Activated T-cell treated with anti-CD3 and anti-CD28 coated beads for 24 hours (primary cell): ENCODE measurements at regions not wholly inside any gene's neighbourhood (a gene's known extent, or its start where the extent isn't known, plus 50 kb on each side); places are given as distances from the start of the nearest gene placed in this dataset.

ENCODE experiments used
- DNase-seq: peaks from one replicate; pipeline ENCODE4 v3.0.0-alpha.2; 2020; ENCODE audit warnings: low read depth

DNA sequence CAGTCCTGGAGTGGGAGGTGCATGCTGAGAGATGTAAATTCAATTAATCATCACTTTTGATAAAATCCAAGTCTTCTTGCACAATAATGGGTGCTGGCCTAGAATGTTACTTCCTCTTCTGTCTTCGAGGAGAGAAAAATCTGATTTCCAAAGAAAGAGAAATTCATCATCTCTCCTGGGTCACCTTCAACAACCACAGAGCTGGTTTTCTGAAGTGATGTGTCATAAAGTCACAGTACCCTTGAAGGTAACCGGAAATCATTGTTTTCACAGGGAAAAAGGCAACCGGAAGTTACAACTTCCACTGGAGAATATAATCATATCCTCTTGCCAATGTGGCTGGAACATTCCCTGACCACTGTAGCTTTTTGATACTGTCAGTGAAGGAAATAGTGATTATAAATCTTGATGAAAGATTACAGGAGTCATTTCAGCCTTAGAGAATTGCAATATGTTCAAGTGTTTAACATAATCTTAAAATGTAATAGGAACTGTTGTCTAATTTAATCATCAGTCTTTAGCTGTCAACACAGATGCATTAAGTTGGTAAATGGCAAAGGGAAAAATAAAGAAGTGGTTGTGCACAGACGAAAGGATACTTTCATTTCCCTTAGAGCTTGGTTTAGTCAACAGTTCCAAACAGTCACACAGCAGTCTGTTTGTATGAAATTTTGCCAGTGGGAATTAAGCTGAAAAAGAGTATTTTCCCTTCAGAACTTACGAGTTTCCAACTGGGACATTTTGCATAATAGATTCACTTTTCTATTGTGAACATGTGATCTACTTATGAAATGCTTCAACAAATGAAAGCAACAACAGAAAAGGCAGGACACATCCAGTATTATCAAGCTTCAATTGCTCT, 106.5 kb upstream of the SLC4A7 start:
- no peak for DNase-seq

DNA sequence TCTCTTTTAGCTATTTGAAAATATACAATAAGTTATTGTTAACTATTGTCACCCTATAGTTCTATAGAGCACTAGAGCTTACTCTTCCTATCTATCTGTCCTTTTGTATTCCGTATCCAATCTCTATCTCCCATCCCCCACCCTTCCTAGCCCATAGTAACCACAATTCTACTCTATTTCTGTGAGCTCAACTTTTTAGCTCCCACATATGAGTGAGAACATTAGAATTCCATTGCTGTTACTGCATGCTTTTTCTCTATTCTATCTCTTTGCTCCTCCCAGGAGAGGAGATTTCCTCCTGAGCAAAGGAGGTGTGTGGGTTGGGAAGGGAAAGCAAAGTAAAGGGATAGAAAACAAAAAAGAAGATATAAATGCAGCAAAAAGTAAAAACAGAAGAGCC, 105.6 kb upstream of the SLC4A7 start:
- DNase-seq, result no peak

DNA sequence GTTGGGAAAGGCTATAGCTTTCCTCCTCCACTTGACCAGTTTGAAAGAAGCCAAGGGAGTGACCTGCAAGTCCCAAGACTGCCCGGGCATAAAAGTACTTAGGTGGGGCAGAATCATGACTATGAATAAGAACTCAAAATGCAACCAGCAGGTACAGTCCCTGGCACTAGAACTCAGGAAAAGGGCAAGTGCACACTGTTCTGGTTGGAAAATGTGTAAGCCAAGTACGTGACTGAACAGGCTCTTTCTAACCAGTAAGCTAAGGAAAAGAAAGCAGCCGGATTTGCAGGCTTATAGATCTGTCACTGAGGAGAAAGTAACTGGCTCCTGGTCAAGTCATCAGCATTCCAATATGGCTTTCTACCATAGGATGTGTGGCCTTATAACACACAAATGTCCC, 101.2 kb upstream of the SLC4A7 start:
- DNase-seq, result no peak

DNA sequence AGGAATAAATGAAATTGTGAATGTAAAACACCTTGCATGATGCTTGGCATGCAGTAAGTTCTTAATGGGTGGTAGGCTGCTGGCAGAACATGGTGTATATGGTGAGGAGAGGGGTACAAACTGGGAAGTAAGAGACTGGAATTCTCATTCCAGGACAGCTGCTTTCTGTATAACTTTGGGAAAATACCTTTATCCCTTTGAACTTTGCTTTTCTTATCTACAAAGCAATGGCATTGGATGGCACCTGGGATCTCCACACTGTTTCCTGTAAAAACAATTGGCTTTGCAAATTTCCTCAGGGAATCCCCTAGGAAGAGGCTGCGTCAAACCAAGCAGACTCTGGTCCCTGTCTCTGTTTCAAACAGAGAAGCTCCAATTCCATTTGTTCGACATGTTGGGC, 100.7 kb upstream of the SLC4A7 start:
- no peak for DNase-seq

DNA sequence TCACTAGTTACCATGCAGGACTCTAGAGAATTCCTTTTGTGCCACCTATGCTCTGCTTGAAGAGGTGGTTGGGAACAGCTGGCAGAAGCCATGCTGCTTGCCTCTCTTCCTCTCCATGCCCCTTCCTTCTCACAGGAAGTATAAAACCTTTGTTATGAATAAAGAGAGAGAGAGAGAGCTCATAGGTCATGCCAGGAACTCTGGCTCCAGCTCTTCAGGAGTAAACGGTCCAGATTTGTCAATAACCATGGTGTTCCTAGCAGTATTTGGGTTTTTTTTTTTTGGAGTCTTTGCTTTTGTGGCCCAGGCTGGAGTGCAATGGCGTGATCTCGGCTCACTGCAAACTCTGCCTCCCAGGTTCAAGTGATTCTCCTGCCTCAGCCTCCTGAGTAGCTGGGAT, 97.7 kb upstream of the SLC4A7 start:
- no peak for DNase-seq

DNA sequence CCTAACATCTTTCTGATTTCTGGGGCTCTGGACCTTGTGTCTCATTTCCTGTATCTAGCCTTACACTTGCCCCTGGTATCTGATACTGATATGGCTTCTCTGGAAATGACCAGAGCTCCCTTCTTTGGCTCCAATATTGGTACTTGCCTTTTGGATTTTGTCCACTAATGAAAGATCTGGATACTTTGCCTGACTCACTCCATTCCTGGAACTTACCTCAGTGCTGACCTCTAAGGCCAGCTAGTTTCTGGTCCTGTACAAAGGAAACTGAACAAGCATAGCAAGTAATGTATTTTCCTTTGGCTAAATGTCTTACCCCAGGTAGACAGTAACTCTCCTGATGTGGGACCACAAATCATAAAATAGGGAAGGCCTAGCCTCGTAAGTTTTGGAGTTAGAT, 93.8 kb upstream of the SLC4A7 start:
- no peak for DNase-seq

DNA sequence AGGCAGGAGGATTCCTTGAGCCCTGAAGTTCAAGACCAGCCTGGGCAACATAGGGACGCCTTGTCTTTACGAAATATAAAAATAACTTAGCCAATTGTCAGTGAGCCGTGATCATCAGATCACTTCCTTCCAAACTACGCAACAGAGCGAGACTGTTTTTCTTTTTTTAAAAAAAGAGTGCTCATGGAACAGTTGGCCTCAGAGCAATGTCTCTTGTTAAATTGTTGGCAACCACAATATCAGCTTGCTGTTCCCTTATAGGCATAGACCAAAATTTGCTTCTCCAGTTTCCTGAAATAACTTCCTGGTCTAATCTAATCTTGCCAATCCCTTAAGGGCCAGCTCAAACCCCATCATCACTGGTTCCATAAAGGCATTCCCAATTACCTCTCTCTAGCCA, 93.3 kb upstream of the SLC4A7 start:
- DNase-seq, result no peak

DNA sequence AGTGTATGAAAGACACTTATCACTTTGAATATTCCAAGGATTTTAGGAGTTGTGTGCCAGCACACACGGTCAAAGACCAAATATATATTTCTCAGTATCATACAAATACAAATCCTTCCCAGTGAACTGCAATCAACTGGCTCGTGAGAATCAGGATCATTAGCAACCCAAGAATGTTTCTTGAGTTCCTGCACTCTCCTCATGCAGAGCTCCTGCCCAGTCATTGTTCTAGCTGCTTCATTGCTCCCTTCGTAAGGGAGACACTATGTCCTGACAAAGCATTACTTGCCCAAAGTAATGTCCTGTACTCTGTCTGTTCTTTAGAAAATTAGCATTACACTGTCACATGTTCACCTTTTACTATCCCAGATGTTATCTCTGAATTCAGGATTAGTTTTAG, 92.0 kb upstream of the SLC4A7 start:
- DNase-seq, result no peak

DNA sequence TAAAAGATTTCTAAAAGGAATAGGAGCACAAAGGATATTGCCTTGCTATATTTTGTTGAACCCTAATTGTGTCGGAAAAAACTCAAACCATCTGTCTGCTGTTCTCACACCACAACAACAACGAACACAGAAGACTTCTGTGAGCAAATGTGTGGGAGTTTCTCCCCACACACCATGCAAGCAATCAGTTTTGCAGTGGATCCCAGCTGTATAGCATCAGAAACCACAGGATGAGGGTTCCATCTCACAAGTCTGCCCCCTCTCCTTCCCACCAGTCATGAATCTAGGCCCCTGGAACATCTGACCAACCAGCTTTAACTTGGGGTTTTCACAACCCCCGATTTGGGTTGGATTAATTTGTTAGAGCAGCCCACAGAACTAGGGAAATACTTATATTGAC, 91.3 kb upstream of the SLC4A7 start:
- no peak for DNase-seq

DNA sequence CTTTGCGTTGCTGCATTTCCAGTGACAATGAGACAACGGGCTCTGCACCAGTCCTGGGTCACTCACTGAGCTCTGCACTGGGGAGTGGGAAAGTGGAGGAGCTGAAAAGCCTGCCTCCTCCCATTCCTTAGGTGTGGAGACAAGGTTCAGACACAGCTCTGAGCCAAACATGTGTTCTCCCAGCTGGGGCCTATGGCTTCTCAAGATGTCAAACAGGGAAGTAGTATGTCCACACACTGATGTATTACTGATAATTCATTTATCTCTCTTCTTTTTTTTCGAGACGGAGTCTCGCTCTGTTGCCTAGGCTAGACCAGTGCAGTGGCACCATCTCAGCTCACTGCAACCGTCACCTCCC, 90.2 kb upstream of the SLC4A7 start:
- no peak for DNase-seq

DNA sequence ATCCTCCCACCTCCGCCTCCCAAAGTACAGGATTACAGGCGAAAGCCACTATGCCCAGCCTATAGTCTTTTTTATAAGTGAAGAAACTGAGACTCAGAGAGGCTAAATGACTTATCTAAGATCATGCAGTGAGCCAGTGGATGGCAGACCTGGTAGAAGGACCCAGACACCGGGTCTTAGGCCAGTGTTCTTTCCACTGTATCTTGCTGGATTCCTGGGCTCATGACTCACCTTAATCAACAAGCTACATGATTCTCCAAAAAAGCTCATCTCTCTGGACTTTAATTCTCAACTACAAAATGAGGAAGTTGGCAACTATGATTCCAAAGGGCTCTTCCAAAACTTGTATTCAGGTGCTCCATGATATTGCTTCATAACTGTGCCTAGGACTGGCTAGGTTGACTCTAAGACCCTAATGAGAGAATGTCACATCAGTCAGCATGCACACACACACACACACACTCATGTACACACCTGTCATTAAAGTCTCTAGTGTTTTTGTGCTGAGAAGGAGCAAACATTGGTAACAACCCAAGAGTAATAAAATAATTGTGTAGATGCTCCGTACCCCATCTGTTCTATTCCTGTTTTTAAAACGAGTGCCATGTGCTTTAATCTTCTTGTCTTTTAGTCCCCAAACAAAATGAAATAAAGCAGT, 89.7 kb upstream of the SLC4A7 start:
- DNase-seq, result no peak

DNA sequence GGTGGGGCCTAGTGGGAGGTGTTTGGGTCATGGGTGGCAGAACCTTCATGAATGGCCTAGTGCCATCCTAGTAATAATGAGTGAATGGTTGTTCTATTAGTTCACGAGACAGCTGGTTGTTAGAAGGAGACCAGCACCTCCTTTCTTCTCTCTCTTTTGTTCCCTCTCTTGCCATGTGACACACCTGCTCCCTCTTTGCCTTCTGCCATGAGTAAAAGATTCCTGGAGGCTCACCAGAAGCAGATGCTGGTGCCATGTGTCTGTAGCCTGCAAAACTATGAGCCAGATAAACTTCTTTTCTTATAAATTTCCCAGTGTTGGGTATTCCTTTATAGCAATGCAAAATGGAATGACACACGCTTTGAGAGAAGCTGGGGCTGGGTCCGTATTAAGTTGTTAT, 89.0 kb upstream of the SLC4A7 start:
- no peak for DNase-seq

DNA sequence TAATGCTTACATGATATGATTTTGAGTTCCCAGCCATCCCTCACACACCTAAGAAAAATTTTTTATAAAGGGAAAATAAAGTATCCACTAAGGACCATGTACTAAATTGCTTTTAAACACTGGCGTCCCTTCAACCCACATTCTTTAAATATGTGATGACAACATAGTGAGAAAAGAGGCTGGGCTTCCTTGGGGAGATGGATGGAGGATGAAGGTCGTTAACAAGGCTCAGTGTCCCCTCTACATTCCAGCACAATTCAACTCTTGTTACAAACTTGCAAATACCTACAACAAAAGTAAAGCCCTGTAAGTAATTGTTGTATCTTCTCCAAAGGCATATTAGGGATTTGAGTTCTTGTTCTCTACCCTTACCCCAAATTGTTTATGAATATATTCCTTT, 87.2 kb upstream of the SLC4A7 start:
- DNase-seq, result no peak

DNA sequence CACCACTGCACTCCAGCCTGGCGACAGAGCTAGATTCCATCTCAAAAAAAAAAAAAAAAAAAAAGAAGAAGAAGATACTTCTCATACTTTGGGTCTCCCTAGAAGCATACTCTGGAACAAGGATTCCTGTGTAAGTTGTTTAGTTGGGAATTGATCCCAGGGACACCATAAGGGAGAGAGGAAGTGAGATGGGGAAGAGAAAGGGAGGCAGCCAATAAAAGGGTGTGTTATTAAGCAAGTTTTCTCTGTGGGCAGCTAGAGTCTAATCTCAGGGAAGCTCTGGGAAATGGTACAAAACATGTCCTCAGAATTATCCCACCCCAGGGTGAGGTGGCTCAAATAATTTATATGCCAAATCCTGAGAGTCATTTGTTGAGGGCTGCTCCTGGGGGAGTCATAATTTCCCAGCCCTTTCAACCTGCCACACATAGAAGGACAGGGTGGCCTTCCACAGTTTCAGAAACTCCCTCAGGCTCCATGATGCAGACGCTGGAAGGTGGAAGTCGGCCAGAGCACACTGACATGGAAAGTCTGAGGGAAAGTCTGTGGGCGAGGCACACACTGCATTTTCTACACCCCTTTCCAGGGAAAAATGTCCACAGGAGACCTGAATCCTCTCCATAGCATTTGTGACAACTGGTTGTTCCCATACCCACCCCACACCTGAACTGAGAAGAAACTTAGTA, 86.4 kb upstream of the SLC4A7 start:
- DNase-seq, result no peak

DNA sequence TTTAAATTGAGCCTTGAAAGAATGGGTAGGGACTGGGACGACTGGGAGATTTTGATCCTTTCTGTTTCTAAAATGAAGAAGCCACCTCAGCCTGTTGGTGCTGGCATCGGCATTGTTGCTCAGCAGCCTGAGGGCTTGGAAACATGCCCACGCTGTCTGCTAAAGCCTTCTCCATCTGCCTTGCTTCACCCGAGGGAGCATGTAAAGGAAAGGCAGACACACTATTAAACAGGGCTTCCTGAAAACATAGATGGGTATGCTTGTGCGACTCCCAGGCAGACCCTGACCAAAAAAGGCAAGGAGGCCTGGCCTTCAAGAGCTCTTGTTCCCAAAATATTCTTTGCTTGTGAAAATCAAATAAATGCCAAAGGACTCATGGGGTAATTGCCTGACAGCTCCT, 84.2 kb upstream of the SLC4A7 start:
- DNase-seq, result no peak

DNA sequence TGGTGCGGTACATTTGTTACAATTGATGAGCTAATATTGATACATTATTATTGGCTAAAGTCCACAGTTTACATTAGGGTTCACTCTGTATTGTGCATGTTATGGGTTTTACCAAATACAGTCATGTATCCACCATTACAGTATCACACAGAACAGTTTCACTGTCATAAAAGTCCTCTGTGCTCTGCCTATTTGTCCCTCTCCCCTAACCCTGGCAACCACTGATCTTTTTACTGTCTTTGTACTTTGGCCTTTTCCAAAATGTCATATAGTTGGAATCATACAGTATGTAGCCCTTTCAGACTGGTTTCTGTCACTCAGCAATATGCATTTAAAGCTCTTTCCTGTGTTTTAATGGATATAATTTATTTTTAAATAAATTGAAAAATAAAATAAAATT, 83.1 kb upstream of the SLC4A7 start:
- no peak for DNase-seq

DNA sequence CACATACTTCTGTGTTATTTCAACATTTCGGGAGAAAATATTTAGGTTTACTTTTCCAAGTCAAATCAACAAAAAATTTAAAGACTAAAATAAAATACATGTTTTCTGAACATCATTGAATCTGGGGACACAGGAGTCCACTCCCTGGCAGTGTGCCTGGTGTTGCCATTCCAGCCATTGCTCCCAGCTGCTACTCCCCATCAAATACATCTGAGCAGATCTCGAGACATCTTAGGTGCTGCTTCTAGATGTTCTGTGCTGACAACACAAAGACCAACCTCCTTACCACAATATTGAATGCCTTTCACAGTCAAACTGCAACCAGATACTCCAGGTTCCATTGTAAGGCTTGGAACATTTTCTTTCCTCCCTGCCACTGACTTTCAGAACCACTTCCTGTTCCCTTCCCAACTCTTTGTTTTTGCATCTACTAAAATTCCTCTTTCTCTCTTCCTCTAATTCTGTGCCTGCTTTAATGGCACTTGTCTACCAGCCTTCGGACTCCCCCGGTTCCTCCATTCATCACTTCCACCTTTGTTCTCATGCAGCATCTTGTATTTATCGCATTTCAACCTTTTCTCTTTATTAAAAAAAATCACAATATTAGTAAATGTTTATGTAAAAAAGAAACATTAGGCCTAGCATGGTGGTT, 81.1 kb upstream of the SLC4A7 start:
- DNase-seq, result no peak

DNA sequence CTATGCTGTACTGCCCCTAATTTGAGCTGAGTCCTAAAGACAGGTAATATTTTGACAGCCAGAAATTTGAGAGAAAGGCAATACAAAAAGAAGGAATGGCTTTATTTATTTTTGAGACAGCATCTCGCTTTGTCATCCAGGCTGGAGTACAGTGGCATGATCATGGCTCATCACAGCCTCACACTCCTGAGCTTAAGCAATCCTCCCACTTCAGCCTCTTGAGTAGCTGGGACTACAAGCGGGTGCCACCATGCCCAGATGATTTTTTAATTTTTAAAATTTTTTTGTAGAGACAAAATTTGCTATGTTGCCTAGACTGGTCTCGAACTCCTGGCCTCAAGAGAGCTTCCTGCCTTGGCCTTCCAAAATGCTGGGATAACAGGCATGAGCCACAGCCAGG, 77.4 kb upstream of the SLC4A7 start:
- DNase-seq, result no peak

DNA sequence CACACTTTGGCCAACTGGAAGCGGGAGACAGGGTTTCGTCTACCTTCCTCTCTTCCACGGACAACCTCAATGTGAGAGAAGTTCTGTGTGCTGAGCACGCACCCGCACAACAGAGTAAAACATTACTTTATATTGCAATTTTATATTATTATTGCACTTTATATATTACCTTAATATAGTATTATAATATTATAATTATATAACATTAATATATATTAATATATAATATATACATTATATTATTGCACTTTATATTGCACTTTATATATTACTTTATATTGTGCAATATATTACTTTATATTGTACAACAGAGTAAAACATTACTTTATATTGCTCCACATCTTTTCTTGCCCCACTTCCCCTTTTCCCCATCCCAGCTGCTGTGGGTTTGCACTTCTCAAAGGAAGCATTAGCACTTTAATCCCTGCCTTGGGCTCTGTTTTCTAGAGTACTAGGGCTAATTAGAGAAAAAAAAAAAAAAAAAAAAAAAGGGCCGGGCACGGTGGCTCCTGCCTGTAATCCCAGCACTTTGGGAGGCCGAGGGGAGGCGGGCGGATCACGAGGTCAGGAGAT, 76.4 kb upstream of the SLC4A7 start:
- no peak for DNase-seq

DNA sequence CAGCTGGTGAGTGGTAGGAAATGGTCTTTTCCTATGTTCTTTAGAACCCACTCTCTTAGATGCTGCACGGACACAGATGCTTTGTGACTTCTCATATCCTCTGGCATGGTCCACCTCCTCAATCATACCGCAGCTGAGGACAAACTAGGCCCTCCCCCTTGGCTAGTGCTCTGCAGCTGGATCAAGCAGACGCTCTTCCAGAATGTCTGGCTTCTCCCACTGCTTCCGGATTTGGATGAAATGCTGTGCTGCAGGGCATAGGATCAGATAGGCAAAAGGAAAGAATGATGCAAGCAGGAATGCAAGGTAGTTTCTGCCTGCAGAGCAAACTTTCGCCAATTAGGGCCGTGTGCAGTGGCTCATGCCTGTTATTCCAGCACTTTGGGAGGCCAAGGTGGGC, 75.7 kb upstream of the SLC4A7 start:
- DNase-seq, result no peak

DNA sequence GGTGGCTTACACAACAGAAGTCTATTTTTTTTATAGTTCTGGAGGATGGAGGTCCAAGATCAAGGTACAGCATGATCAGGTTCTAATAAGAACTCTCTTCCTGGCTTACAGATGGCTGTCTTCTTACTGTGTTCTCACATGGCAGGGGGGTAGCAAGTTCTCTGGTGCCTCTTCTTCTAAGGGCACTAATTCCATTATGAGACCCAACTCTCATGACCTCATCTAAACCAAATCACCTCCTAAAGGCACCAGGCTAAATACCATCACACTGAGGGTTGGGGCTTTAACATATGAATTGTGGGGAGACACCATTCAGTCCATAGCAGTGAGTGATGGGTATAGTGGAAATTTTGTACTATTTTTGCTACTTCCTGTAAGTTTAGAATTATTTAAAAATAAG, 75.2 kb upstream of the SLC4A7 start:
- no peak for DNase-seq

DNA sequence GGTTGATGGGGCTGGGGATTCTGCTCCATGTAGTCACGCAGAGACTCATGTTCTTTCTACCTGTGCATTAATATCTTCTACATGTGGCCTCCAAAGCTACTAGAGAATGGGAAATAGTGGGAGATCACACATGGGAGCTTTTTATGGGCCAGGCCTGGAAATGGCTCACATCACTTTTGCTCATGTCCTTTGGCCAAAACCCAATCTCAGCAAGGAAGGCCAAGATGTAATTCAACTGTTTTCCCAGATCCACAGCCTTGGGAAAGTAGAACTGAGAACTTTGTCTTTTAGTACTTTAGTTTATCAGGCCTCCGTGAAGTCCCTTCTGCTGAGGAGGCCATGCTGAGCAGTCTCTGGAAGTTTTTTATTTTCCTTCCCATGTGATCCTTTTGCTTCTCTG, 73.2 kb upstream of the SLC4A7 start:
- DNase-seq, result no peak

DNA sequence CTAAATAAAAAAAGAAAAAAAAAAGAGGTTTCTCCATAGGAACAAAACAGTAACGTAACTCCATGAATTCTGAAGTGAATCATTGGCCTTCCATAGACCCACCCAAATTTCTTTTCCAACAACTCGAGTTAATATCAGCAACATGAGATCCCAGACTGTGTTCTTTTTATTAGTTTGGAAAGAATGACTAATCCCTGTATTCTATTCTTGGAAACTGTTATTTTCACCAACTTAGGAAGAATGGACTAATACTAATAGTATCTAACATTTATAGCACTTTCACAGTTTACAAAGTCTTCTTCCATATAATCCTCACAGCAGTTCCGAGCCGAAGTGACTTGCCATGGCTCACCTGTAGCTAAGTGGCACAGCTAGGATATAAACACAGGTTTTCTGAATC, 72.7 kb upstream of the SLC4A7 start:
- no peak for DNase-seq
